ENCODE measurements at regions not wholly inside any gene's neighbourhood (a gene's known extent, or its start where the extent isn't known, plus 50 kb on each side); places are given as distances from the start of the nearest gene placed in this dataset.

GRCh38 chr13:99055735-99056134 lies 77.9 kb upstream of the DOCK9 start:
- H3K4me1 ChIP-seq (ENCODE audit: control insufficient read depth, insufficient read depth, low read length), result peaks cover 16% of the 10 kb centered on the region
- no peaks in the 10 kb centered on the region for H3K36me3 ChIP-seq (ENCODE audit: insufficient read depth, low read length)
- no peaks in the 10 kb centered on the region for H3K9me3 ChIP-seq (replicated peaks; ENCODE audit: low read length)
- no peaks in the 10 kb centered on the region for H3K27me3 ChIP-seq (ENCODE audit: control insufficient read depth, insufficient read depth, low read length)
- H3K4me2 ChIP-seq (ENCODE audit: low read length), result no peak overlapping the region
- H3K9ac ChIP-seq (ENCODE audit: low read depth, low read length), result no peak overlapping the region
- H3K4me3 ChIP-seq (ENCODE audit: low read length), result no peak overlapping the region

GRCh38 chr13:99056381-99057014 lies 78.6 kb upstream of the DOCK9 start:
- Histone ChIP-seq H3K36me3 (ENCODE audit: insufficient read depth, low read length) (no peaks in the 10 kb centered on the region), H3K9ac (ENCODE audit: low read depth, low read length) (no peak overlapping the region), H3K9me3 (replicated peaks; ENCODE audit: low read length) (no peaks in the 10 kb centered on the region), H3K4me2 (ENCODE audit: low read length) (no peak overlapping the region), H3K4me3 (ENCODE audit: low read length) (no peak overlapping the region), H3K4me1 (ENCODE audit: control insufficient read depth, insufficient read depth, low read length) (peaks cover 16% of the 10 kb centered on the region), H3K27me3 (ENCODE audit: control insufficient read depth, insufficient read depth, low read length) (no peaks in the 10 kb centered on the region)

- H3K36me3 ChIP-seq (ENCODE audit: insufficient read depth, low read length), result no peaks in the 10 kb centered on the region
- H3K27me3 ChIP-seq (ENCODE audit: control insufficient read depth, insufficient read depth, low read length), result no peaks in the 10 kb centered on the region
- H3K9ac ChIP-seq (ENCODE audit: low read depth, low read length), result no peak overlapping the region
- no peaks in the 10 kb centered on the region for H3K9me3 ChIP-seq (replicated peaks; ENCODE audit: low read length)
- H3K4me3 ChIP-seq (ENCODE audit: low read length), result no peak overlapping the region
- peaks cover 19% of the 10 kb centered on the region for H3K4me1 ChIP-seq (ENCODE audit: control insufficient read depth, insufficient read depth, low read length)
- H3K4me2 ChIP-seq (ENCODE audit: low read length), result no peak overlapping the region
Measured at GRCh38 chr13:99057310-99057975, 79.6 kb upstream of the DOCK9 start.

GRCh38 chr13:99058527-99059495 lies 80.9 kb upstream of the DOCK9 start:
- H3K36me3 ChIP-seq (ENCODE audit: insufficient read depth, low read length), result no peaks in the 10 kb centered on the region

GRCh38 chr13:99059498-99060075 lies 81.7 kb upstream of the DOCK9 start:
- H3K4me2 ChIP-seq (ENCODE audit: low read length), result no peak overlapping the region
- H3K27me3 ChIP-seq (ENCODE audit: control insufficient read depth, insufficient read depth, low read length), result no peaks in the 10 kb centered on the region
- H3K4me1 ChIP-seq (ENCODE audit: control insufficient read depth, insufficient read depth, low read length), result peaks cover 30% of the 10 kb centered on the region
- H3K9ac ChIP-seq (ENCODE audit: low read depth, low read length), result no peak overlapping the region
- no peak overlapping the region for H3K4me3 ChIP-seq (ENCODE audit: low read length)
- H3K36me3 ChIP-seq (ENCODE audit: insufficient read depth, low read length), result no peaks in the 10 kb centered on the region
- no peaks in the 10 kb centered on the region for H3K9me3 ChIP-seq (replicated peaks; ENCODE audit: low read length)

More at GRCh38 chr13:99058527-99059495, 80.9 kb upstream of the DOCK9 start:
- no peaks in the 10 kb centered on the region for H3K9me3 ChIP-seq (replicated peaks; ENCODE audit: low read length)
- H3K27me3 ChIP-seq (ENCODE audit: control insufficient read depth, insufficient read depth, low read length), result no peaks in the 10 kb centered on the region
- H3K4me3 ChIP-seq (ENCODE audit: low read length), result no peak overlapping the region
- no peak overlapping the region for H3K4me2 ChIP-seq (ENCODE audit: low read length)
- peaks cover 25% of the 10 kb centered on the region for H3K4me1 ChIP-seq (ENCODE audit: control insufficient read depth, insufficient read depth, low read length)
- no peak overlapping the region for H3K9ac ChIP-seq (ENCODE audit: low read depth, low read length)

- Histone ChIP-seq H3K9me3 (replicated peaks; ENCODE audit: low read length) (no peaks in the 10 kb centered on the region), H3K36me3 (ENCODE audit: insufficient read depth, low read length) (no peaks in the 10 kb centered on the region), H3K4me3 (ENCODE audit: low read length) (no peak overlapping the region), H3K27me3 (ENCODE audit: control insufficient read depth, insufficient read depth, low read length) (no peaks in the 10 kb centered on the region), H3K4me2 (ENCODE audit: low read length) (no peak overlapping the region), H3K9ac (ENCODE audit: low read depth, low read length) (no peak overlapping the region), H3K4me1 (ENCODE audit: control insufficient read depth, insufficient read depth, low read length) (peaks cover 22% of the 10 kb centered on the region)
Measured at GRCh38 chr13:99061411-99061810, 83.5 kb upstream of the DOCK9 start.

- no peak overlapping the region for H3K9ac ChIP-seq (ENCODE audit: low read depth, low read length)
- H3K4me2 ChIP-seq (ENCODE audit: low read length), result peak overlapping the region; percentile 61
- H3K27me3 ChIP-seq (ENCODE audit: control insufficient read depth, insufficient read depth, low read length), result no peaks in the 10 kb centered on the region
- H3K4me1 ChIP-seq (ENCODE audit: control insufficient read depth, insufficient read depth, low read length), result peaks cover 19% of the 10 kb centered on the region
- H3K4me3 ChIP-seq (ENCODE audit: low read length), result peak overlapping the region; percentile 14
- peaks cover 3% of the 10 kb centered on the region for H3K9me3 ChIP-seq (replicated peaks; ENCODE audit: low read length)
- no peaks in the 10 kb centered on the region for H3K36me3 ChIP-seq (ENCODE audit: insufficient read depth, low read length)
Measured at GRCh38 chr13:99062593-99062992, 84.7 kb upstream of the DOCK9 start.

GRCh38 chr13:99063178-99063577 lies 85.3 kb upstream of the DOCK9 start:
- H3K4me2 ChIP-seq (ENCODE audit: low read length), result peak overlapping the region; percentile 61

GRCh38 chr13:99063952-99064351 lies 86.1 kb upstream of the DOCK9 start:
- Histone ChIP-seq H3K4me1 (ENCODE audit: control insufficient read depth, insufficient read depth, low read length) (peaks cover 26% of the 10 kb centered on the region), H3K27me3 (ENCODE audit: control insufficient read depth, insufficient read depth, low read length) (no peaks in the 10 kb centered on the region), H3K4me2 (ENCODE audit: low read length) (peak overlapping the region; percentile 2), H3K4me3 (ENCODE audit: low read length) (no peak overlapping the region), H3K9ac (ENCODE audit: low read depth, low read length) (no peak overlapping the region), H3K9me3 (replicated peaks; ENCODE audit: low read length) (peaks cover 3% of the 10 kb centered on the region), H3K36me3 (ENCODE audit: insufficient read depth, low read length) (no peaks in the 10 kb centered on the region)

More at GRCh38 chr13:99063178-99063577, 85.3 kb upstream of the DOCK9 start:
- Histone ChIP-seq H3K9ac (ENCODE audit: low read depth, low read length) (no peak overlapping the region), H3K9me3 (replicated peaks; ENCODE audit: low read length) (peaks cover 3% of the 10 kb centered on the region), H3K4me3 (ENCODE audit: low read length) (no peak overlapping the region), H3K36me3 (ENCODE audit: insufficient read depth, low read length) (no peaks in the 10 kb centered on the region), H3K27me3 (ENCODE audit: control insufficient read depth, insufficient read depth, low read length) (no peaks in the 10 kb centered on the region), H3K4me1 (ENCODE audit: control insufficient read depth, insufficient read depth, low read length) (peaks cover 25% of the 10 kb centered on the region)

GRCh38 chr13:99064624-99065234 lies 86.9 kb upstream of the DOCK9 start:
- H3K9me3 ChIP-seq (replicated peaks; ENCODE audit: low read length), result peaks cover 3% of the 10 kb centered on the region
- peaks cover 26% of the 10 kb centered on the region for H3K4me1 ChIP-seq (ENCODE audit: control insufficient read depth, insufficient read depth, low read length)
- H3K9ac ChIP-seq (ENCODE audit: low read depth, low read length), result no peak overlapping the region
- H3K4me3 ChIP-seq (ENCODE audit: low read length), result no peak overlapping the region
- H3K27me3 ChIP-seq (ENCODE audit: control insufficient read depth, insufficient read depth, low read length), result no peaks in the 10 kb centered on the region
- no peaks in the 10 kb centered on the region for H3K36me3 ChIP-seq (ENCODE audit: insufficient read depth, low read length)
- H3K4me2 ChIP-seq (ENCODE audit: low read length), result no peak overlapping the region

Data from skeletal muscle satellite cell (primary cell).